NOMO-1 (cell line): ENCODE measurements at regions not wholly inside any gene's neighbourhood (a gene's known extent, or its start where the extent isn't known, plus 50 kb on each side); places are given as distances from the start of the nearest gene placed in this dataset.
A peak's percentile ranks its signal among the peaks of the same experiment; 100 is the strongest.
"Not testable (repeated sequence)": the region's sequence is repeated elsewhere in the genome, so short reads cannot be mapped to it uniquely, and the experiment has no call there.

Source experiments
- DNase-seq, 2 experiments: peaks; one replicate each; lab custom pipeline; 2025; ENCODE audit not compliant: unreplicated experiment in 2 of 2; lab: John Stamatoyannopoulos, UW

DNA sequence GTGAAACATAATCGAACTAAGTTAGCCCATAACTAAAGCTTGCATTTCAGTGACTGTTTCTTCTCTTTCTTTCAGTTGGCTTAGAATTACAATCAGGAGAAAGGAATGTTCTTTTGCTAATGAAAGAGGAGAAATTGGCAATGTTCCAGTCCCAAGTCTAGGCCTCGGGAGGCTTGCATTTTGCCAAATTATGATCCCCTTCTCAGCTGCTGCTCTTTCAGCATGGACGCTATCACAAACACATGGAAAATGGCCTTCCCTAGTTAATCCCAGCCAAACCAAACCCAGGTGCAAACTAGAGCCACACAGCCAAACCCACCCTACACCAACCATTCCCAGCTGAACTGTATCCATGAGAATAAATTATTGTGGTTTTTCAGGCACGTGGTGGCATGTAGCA lies 605.2 kb upstream of the LRRTM4 start:
- DNase-seq = no peak

- DNase-seq = no peak
These were observed 610.5 kb upstream of the LRRTM4 start for GRCh38 chr2:78132391-78133370.

DNA sequence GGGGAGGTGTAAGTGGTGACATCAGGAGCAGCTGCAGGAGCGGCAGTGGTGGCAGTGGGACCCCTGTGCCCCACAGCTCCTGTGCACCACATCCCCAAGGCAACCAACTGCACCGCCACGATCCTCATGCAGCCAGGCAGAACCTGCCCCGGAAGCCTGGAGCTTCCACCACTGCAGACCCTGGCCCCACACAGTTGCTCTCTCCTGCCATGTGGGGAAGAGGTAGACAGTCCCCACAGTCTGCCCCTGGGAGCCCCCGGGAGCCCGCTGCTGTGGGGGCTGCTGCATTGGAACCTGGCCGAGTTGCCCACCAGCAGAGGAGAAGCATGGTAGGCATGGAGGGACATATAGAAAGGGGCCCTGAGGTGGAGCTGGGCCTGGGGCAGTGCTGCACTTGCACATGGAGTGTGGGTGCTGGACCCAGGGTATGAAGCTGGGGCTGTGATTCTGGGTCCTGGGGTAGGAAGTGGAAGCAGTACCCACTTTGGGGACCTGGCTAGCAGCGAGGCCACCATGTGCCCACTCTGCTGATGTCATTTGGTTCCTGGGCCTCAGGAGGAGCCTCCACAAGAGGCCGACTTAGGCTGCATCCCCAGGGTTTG lies 623.3 kb upstream of the LRRTM4 start:
- DNase-seq = no peak

DNA sequence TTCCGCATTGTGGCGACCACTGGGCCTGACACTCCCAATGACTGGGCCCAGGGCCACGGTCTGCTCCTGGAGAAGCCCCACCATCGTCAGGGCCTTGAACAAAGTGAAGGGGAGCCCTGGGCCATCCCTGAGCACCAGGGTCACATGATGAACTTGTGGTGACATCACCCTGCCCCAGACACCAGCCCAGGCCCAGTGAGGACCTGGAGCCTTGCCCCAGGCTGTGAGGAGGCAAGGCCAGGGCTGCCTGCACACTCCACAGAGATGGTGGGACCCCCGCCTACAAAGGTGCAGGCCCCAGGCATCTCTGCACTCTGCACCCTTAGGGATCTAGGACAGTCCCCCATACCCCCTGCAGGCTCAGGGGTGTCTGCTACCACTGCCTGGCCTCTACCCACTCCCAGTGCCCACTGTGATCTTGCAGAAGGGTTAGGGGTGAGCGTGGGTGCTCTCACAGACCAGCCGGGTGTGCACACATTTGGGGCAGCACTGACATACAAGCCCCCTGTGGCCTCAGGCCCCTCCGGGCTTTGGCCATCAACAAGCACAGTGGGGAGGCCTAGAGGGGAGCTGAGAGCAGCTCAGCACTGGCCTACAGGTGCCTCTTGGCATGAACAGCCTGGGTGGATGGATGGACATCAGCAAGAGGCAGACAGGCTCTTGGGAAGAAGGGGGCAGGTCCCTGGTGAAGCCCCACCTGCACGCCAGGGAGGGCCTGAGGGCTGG lies 624.0 kb upstream of the LRRTM4 start:
- no peak for DNase-seq

GRCh38 chr2:78147466-78147865 lies 625.3 kb upstream of the LRRTM4 start:
- DNase-seq = no peak

- DNase-seq = no peak
These were observed 632.4 kb upstream of the LRRTM4 start for GRCh38 chr2:78154586-78154985.

GRCh38 chr2:78162202-78162601 lies 640.0 kb upstream of the LRRTM4 start:
- DNase-seq = no peak

DNA sequence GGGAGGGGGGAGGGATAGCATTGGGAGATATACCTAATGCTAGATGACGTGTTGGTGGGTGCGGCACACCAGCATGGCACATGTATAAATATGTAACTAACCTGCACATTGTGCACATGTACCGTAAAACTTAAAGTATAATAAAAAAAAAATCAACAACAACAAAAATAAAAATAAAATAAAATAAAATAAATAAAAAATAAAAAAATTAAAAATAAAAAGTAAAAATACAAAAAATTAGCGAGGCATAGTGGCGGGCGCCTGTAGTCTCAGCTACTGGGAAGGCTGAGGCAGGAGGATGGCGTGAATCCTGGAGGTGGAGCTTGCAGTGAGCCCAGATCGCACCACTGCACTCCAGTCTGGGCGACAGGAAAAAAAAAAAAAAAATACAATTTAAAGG lies 650.0 kb upstream of the LRRTM4 start:
- DNase-seq = not testable (repeated sequence)

DNA sequence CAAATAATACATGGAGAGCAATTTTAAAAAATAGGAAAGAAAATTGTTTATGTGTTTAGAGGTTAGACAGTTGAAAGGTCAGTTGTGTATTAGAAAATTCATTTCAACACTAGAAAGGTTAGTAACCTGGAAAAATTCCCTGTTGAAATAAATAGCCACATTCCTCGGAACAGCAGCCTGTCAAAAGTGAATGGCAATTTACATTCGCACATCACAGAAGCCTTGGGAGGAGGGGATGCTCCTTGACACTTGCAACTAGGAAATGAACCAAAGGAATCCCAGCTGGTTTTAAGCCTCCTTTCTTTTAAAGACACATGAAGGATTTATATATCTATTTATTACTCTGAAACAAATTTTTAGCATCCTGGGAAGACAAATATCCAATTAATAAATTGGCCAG lies 653.5 kb upstream of the LRRTM4 start:
- no peak for DNase-seq

GRCh38 chr2:78201064-78201575 lies 678.9 kb upstream of the LRRTM4 start:
- no peak for DNase-seq

GRCh38 chr2:78202366-78202765 lies 680.2 kb upstream of the LRRTM4 start:
- DNase-seq = no peak

- no peak for DNase-seq
These were observed 681.0 kb upstream of the LRRTM4 start for GRCh38 chr2:78202986-78203670.

GRCh38 chr2:78218066-78218465 lies 695.9 kb upstream of the LRRTM4 start:
- DNase-seq = no peak

- no peak for DNase-seq
These were observed 715.5 kb upstream of the LRRTM4 start for GRCh38 chr2:78237704-78238103.

GRCh38 chr2:78245394-78246135 lies 723.4 kb upstream of the LRRTM4 start:
- no peak for DNase-seq

- peak in 1 of 2 experiments; percentile 0 for DNase-seq
These were observed 729.5 kb upstream of the LRRTM4 start for GRCh38 chr2:78251708-78252107.

DNA sequence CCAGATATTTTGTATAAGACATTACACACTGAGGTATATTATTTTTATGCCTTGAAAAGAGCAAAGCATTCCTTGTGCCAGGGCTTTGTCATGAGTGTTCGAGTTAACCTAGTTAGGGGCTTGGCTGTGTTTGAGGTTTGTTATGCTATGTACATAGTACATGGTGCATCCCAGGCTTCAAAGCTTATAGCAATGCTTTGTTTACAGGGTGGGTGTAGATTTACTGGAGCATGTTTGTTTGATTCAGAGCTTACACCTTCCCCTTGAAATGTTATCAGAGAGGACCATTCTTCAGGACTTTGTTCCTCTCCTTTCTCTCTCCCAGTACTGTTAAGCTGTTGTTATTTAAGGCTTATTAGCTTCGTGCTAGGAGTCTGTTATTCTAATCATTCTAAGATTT lies 738.7 kb upstream of the LRRTM4 start:
- DNase-seq = no peak

DNA sequence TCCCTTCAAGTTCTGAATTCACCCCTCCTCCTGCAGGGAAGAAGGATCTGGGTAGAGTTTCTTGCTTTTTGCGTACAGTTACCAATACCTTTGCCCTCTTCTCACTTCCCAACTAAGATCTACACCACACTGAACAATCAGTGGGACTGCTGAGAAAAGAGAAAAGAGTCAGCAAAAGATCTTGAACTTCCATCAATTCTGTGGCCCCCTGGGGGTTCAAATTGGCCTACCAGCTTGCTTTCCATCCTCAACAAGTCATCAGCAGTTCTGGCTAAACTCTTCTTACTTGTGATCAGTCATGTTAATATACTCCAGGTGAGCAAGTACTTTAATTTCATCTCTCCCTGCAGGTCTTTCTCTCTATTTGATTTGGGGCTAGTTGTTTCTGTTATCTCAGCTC lies 739.3 kb upstream of the LRRTM4 start:
- no peak for DNase-seq

DNA sequence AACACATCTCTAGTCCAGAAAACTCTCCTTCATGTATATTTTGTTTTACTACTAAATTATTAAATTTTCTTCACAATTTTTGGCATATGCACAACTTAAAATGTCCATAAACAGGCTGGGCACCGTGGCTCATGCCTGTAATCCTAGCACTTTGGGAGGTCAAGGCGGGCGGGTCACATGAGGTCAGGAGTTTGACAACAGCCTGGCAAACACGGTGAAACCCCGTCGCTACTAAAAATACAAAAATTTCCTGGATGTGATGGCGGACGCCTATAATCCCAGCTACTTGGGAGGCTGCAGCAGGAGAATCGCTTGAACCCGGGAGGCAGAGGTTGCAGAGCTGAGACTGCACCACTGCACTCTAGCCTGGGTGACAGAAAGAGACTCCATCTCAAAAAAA lies 739.9 kb upstream of the LRRTM4 start:
- DNase-seq = not testable (repeated sequence)
